ENCODE measurements at regions not wholly inside any gene's neighbourhood (a gene's known extent, or its start where the extent isn't known, plus 50 kb on each side); places are given as distances from the start of the nearest gene placed in this dataset.

GRCh38 chr6:4615891-4616290 lies 160.3 kb upstream of the CDYL start:
- H3K4me3 ChIP-seq (ENCODE audit: low read depth, low read length): no peak overlapping the region
- FAIRE-seq: no peak
- DNase-seq (ENCODE audit: low read depth): no peak

GRCh38 chr6:4615231-4615630 lies 161.0 kb upstream of the CDYL start:
- DNase-seq (ENCODE audit: low read depth) (no peak), FAIRE-seq (no peak)
- Histone ChIP-seq H3K36me3 (ENCODE audit: control insufficient read depth, insufficient read depth, low read length) (no peaks in the 10 kb centered on the region), H3K27me3 (ENCODE audit: control insufficient read depth, insufficient read depth, low read length) (no peaks in the 10 kb centered on the region), H3K4me3 (ENCODE audit: low read depth, low read length) (no peak overlapping the region)
- TF ChIP-seq CTCF (IDR thresholded peaks at IDR 0.05; ENCODE audit: insufficient read depth, low read length, severe bottlenecking): no peak

More at GRCh38 chr6:4615891-4616290, 160.3 kb upstream of the CDYL start:
- no peak for TF ChIP-seq CTCF (IDR thresholded peaks at IDR 0.05; ENCODE audit: insufficient read depth, low read length, severe bottlenecking)
- Histone ChIP-seq H3K36me3 (ENCODE audit: control insufficient read depth, insufficient read depth, low read length) (no peaks in the 10 kb centered on the region), H3K27me3 (ENCODE audit: control insufficient read depth, insufficient read depth, low read length) (no peaks in the 10 kb centered on the region)

GRCh38 chr6:4614637-4615036 lies 161.6 kb upstream of the CDYL start:
- no peaks in the 10 kb centered on the region for H3K27me3 ChIP-seq (ENCODE audit: control insufficient read depth, insufficient read depth, low read length)
- no peak overlapping the region for H3K4me3 ChIP-seq (ENCODE audit: low read depth, low read length)
- no peak for FAIRE-seq
- H3K36me3 ChIP-seq (ENCODE audit: control insufficient read depth, insufficient read depth, low read length): no peaks in the 10 kb centered on the region
- TF ChIP-seq CTCF (IDR thresholded peaks at IDR 0.05; ENCODE audit: insufficient read depth, low read length, severe bottlenecking): no peak
- DNase-seq (ENCODE audit: low read depth): no peak

- DNase-seq (ENCODE audit: low read depth) (no peak), FAIRE-seq (no peak)
- Histone ChIP-seq H3K4me3 (ENCODE audit: low read depth, low read length) (no peak overlapping the region), H3K27me3 (ENCODE audit: control insufficient read depth, insufficient read depth, low read length) (no peaks in the 10 kb centered on the region), H3K36me3 (ENCODE audit: control insufficient read depth, insufficient read depth, low read length) (no peaks in the 10 kb centered on the region)
- no peak for TF ChIP-seq CTCF (IDR thresholded peaks at IDR 0.05; ENCODE audit: insufficient read depth, low read length, severe bottlenecking)
These were observed 162.4 kb upstream of the CDYL start for GRCh38 chr6:4613795-4614194.

- DNase-seq (ENCODE audit: low read depth): no peak
- no peak for FAIRE-seq
- TF ChIP-seq CTCF (IDR thresholded peaks at IDR 0.05; ENCODE audit: insufficient read depth, low read length, severe bottlenecking): no peak
These were observed 162.8 kb upstream of the CDYL start for GRCh38 chr6:4613381-4613780.

GRCh38 chr6:4612636-4613171 lies 163.5 kb upstream of the CDYL start:
- FAIRE-seq (no peak), DNase-seq (ENCODE audit: low read depth) (no peak)
- H3K4me3 ChIP-seq (ENCODE audit: low read depth, low read length): no peak overlapping the region
- no peaks in the 10 kb centered on the region for H3K27me3 ChIP-seq (ENCODE audit: control insufficient read depth, insufficient read depth, low read length)
- H3K36me3 ChIP-seq (ENCODE audit: control insufficient read depth, insufficient read depth, low read length): no peaks in the 10 kb centered on the region
- TF ChIP-seq CTCF (IDR thresholded peaks at IDR 0.05; ENCODE audit: insufficient read depth, low read length, severe bottlenecking): no peak

More at GRCh38 chr6:4613381-4613780, 162.8 kb upstream of the CDYL start:
- H3K27me3 ChIP-seq (ENCODE audit: control insufficient read depth, insufficient read depth, low read length): no peaks in the 10 kb centered on the region
- no peaks in the 10 kb centered on the region for H3K36me3 ChIP-seq (ENCODE audit: control insufficient read depth, insufficient read depth, low read length)
- no peak overlapping the region for H3K4me3 ChIP-seq (ENCODE audit: low read depth, low read length)

Measured in bronchial epithelial cell (primary cell).